ENCODE measurements at regions not wholly inside any gene's neighbourhood (a gene's known extent, or its start where the extent isn't known, plus 50 kb on each side); places are given as distances from the start of the nearest gene placed in this dataset.

DNA sequence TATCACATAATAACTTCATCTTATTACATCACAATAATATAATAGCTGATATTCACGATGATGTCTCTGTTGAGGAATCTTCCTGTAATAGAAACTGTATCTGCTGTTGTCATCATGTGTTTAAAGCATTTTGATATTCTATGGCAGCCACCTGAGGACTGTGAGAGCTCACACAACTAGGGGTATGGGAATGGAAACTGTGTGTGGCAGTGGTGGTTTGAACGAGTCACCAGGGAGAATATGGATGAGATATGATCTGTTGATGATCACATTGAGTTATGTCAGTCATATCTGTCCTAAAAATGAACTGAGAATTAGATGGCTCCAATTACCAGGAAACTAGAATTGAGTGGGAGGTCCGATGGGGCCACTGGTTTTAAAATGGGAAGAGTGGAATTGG, 169.6 kb downstream of the MID1IP1 start:
- DNase-seq (ENCODE audit: extremely low read depth, low read depth): no peak
- TF ChIP-seq, protein P1, sequence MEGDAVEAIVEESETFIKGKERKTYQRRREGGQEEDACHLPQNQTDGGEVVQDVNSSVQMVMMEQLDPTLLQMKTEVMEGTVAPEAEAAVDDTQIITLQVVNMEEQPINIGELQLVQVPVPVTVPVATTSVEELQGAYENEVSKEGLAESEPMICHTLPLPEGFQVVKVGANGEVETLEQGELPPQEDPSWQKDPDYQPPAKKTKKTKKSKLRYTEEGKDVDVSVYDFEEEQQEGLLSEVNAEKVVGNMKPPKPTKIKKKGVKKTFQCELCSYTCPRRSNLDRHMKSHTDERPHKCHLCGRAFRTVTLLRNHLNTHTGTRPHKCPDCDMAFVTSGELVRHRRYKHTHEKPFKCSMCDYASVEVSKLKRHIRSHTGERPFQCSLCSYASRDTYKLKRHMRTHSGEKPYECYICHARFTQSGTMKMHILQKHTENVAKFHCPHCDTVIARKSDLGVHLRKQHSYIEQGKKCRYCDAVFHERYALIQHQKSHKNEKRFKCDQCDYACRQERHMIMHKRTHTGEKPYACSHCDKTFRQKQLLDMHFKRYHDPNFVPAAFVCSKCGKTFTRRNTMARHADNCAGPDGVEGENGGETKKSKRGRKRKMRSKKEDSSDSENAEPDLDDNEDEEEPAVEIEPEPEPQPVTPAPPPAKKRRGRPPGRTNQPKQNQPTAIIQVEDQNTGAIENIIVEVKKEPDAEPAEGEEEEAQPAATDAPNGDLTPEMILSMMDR (IDR thresholded peaks at IDR 0.05; ENCODE audit: low read depth, low read length): no peak

GRCh38 chrX:38973322-38973721, 172.1 kb downstream of the MID1IP1 start:
- no peak for DNase-seq (ENCODE audit: extremely low read depth, low read depth)
- TF ChIP-seq, protein P1 (IDR thresholded peaks at IDR 0.05; ENCODE audit: low read depth, low read length): no peak

DNA sequence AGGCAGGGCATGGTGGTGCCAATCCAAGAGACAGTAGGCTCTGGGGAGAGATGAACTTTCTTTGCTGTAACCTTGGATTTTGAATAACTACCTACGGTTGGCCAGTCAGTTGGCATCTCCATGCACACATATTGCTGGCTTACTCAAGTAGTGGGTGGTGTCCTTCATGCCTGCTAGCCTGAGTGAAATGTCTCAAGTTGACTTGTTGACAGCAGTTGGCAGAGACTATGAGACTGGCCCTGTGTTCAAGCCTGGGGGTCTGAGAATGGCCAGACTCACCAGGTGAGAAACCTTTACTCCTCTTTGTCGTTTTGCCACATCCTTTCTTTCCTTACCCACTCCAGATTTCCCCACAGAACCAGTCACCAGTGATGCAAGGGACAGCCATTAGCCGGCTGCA, 173.3 kb downstream of the MID1IP1 start:
- DNase-seq (ENCODE audit: extremely low read depth, low read depth): no peak
- TF ChIP-seq, protein P1 (IDR thresholded peaks at IDR 0.05; ENCODE audit: low read depth, low read length): no peak

- TF ChIP-seq, protein P1 (IDR thresholded peaks at IDR 0.05; ENCODE audit: low read depth, low read length): no peak
- no peak for DNase-seq (ENCODE audit: extremely low read depth, low read depth)
Observed at GRCh38 chrX:38975368-38975942, 174.2 kb downstream of the MID1IP1 start.

- TF ChIP-seq, protein P1 (IDR thresholded peaks at IDR 0.05; ENCODE audit: low read depth, low read length): no peak
Observed at GRCh38 chrX:38982370-38982769, 181.1 kb downstream of the MID1IP1 start.

DNA sequence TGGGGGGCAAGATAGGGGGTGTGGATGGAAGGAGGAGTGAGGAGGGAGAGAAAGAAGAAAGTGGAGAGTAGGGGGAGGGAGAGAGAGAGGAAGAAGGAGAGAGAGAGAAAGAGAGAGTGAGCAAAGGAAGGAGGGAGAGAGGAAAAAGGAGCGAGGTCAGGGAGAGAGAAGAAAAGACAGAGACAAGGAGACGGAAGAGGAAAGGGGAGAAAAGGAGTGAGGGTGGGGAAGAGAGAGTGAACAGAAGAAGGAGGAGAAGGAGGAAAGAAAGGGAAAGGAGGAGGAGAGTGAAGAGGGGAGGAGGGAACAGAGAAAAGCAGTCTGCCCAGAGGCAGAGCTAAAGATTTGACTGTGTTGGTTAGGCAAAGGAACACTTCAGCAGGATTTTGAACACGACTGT, 181.6 kb downstream of the MID1IP1 start:
- TF ChIP-seq, protein P1 (IDR thresholded peaks at IDR 0.05; ENCODE audit: low read depth, low read length): no peak
- DNase-seq (ENCODE audit: extremely low read depth, low read depth): no peak

More at GRCh38 chrX:38982370-38982769, 181.1 kb downstream of the MID1IP1 start:
- DNase-seq (ENCODE audit: extremely low read depth, low read depth): no peak

GRCh38 chrX:38985375-38985774, 184.1 kb downstream of the MID1IP1 start:
- TF ChIP-seq, protein P1 (IDR thresholded peaks at IDR 0.05; ENCODE audit: low read depth, low read length): no peak; the same call in 1 of the 2 replicates

More at GRCh38 chrX:38985375-38985774, 184.1 kb downstream of the MID1IP1 start:
- no peak for DNase-seq (ENCODE audit: extremely low read depth, low read depth)

All from AG09319 (cell line).